GM12878 (cell line): ENCODE measurements at regions not wholly inside any gene's neighbourhood (a gene's known extent, or its start where the extent isn't known, plus 50 kb on each side); places are given as distances from the start of the nearest gene placed in this dataset.

Experiments
- CBX3 ChIP-seq: fragments of 200-600 bp; sonication (generic); IDR thresholded peaks from 2 replicates; pipeline ENCODE4 v1.6.1; 2016; ENCODE audit warnings: low read depth, borderline replicate concordance
- EGR1 ChIP-seq, 2 experiments: IDR thresholded peaks; 1 replicate in 1 of 2; 2 replicates in 1 of 2; pipeline ENCODE4 v1.6.1; 2011 to 2012; ENCODE audit warnings: low read depth in 2 of 2, low read length in 2 of 2, borderline replicate concordance in 1 of 2, mild to moderate bottlenecking in 1 of 2, moderate library complexity in 1 of 2
- EZH2 ChIP-seq: IDR thresholded peaks from 2 replicates; pipeline ENCODE4 v1.6.1; 2012; ENCODE audit warnings: low read depth, mild to moderate bottlenecking, control low read depth, inconsistent platforms, low read length, borderline replicate concordance; ENCODE audit not compliant: control insufficient read depth
- JUNB ChIP-seq: IDR thresholded peaks from 2 replicates; pipeline ENCODE4 v1.6.1; 2016; ENCODE audit warnings: antibody characterized with exemption, mild to moderate bottlenecking
- NRF1 ChIP-seq: conservative IDR thresholded peaks from 2 replicates; pipeline ENCODE4 v1.6.1; 2011; ENCODE audit warnings: mild to moderate bottlenecking, low read depth, low read length, improper control_type of control experiment
- POLR2A ChIP-seq: IDR thresholded peaks from 2 replicates; pipeline ENCODE4 v1.6.1; 2011; ENCODE audit warnings: low read depth, mild to moderate bottlenecking, low read length
- POLR2AphosphoS5 ChIP-seq: IDR thresholded peaks from 2 replicates; pipeline ENCODE4 v1.6.1; 2011; ENCODE audit warnings: mild to moderate bottlenecking, low read length, inconsistent platforms
- RAD21 ChIP-seq: IDR thresholded peaks from 2 replicates; pipeline ENCODE4 v1.6.1; 2011; ENCODE audit warnings: mild to moderate bottlenecking, low read depth, low read length, moderate library complexity; ENCODE audit not compliant: insufficient read depth
- RFX5 ChIP-seq: IDR thresholded peaks from 2 replicates; pipeline ENCODE4 v1.6.1; 2011; ENCODE audit warnings: low read depth, low read length, improper control_type of control experiment
- ZZZ3 ChIP-seq: IDR thresholded peaks from 2 replicates; pipeline ENCODE4 v1.6.1; 2011; ENCODE audit warnings: low read depth; ENCODE audit not compliant: control insufficient read depth, insufficient read length
- TF ChIP-seq, protein P1 (sequence below), 3 experiments: IDR thresholded peaks in 2 of 3; conservative IDR thresholded peaks in 1 of 3; 2 replicates each; pipeline ENCODE4 v1.5.1; 2011; ENCODE audit warnings: low read depth in 3 of 3, low read length in 3 of 3, mild to moderate bottlenecking in 3 of 3, control low read depth in 2 of 3, moderate library complexity in 2 of 3, inconsistent platforms in 1 of 3, mixed read lengths in 1 of 3; ENCODE audit not compliant: control insufficient read depth in 2 of 3, insufficient read depth in 1 of 3; ENCODE audit errors: extremely low read depth in 1 of 3
- TF ChIP-seq, protein P2 (sequence below): IDR thresholded peaks from 2 replicates; pipeline ENCODE4 v1.6.1; 2011; ENCODE audit warnings: borderline replicate concordance, low read depth, mild to moderate bottlenecking, moderate library complexity, mixed read lengths, low read length; ENCODE audit not compliant: insufficient read depth; ENCODE audit errors: extremely low read length
- TF ChIP-seq, protein P3 (sequence below): IDR thresholded peaks from 2 replicates; pipeline ENCODE4 v1.6.1; 2012; ENCODE audit warnings: mild to moderate bottlenecking, low read depth, low read length
- TF ChIP-seq, protein P4 (sequence below): IDR thresholded peaks from 2 replicates; pipeline ENCODE4 v1.6.1; 2011; ENCODE audit warnings: low read depth, mild to moderate bottlenecking, low read length, moderate library complexity, borderline replicate concordance; ENCODE audit errors: extremely low read depth

DNA sequence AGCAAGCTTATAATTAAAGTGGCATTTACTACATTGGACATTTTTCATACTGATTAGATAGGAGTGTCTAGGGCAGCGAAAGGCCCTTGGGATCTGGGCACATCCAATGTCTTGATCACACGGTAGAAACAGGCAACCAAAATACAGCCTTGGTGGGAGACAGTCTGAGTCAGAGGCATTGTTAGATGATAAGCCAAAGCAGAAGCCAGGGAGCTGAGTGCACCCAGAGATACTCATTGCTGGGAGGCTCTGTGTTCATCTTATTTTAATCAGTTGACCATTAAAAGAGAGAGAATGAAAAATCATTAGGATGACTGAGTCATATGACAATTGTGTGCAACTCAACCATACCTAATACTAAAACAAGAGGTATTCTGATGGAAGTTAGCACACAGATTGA is 109.5 kb downstream of the LCA5 start:
- TF ChIP-seq EZH2 (no peak), RFX5 (no peak), ZZZ3 (no peak), CBX3 (no peak), POLR2AphosphoS5 (no peak), JUNB (no peak), RAD21 (no peak), NRF1 (no peak), POLR2A (no peak), EGR1 (IDR thresholded peaks at IDR 0.05; ENCODE audit: borderline replicate concordance in 1 of 2, low read depth in 2 of 2, low read length in 2 of 2) (no peak)
- TF ChIP-seq, protein P1, sequence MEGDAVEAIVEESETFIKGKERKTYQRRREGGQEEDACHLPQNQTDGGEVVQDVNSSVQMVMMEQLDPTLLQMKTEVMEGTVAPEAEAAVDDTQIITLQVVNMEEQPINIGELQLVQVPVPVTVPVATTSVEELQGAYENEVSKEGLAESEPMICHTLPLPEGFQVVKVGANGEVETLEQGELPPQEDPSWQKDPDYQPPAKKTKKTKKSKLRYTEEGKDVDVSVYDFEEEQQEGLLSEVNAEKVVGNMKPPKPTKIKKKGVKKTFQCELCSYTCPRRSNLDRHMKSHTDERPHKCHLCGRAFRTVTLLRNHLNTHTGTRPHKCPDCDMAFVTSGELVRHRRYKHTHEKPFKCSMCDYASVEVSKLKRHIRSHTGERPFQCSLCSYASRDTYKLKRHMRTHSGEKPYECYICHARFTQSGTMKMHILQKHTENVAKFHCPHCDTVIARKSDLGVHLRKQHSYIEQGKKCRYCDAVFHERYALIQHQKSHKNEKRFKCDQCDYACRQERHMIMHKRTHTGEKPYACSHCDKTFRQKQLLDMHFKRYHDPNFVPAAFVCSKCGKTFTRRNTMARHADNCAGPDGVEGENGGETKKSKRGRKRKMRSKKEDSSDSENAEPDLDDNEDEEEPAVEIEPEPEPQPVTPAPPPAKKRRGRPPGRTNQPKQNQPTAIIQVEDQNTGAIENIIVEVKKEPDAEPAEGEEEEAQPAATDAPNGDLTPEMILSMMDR (IDR thresholded peaks at IDR 0.05 in 2 of 3, conservative IDR thresholded peaks at IDR 0.05 in 1 of 3; ENCODE audit: control insufficient read depth in 2 of 3, extremely low read depth in 1 of 3, insufficient read depth in 1 of 3, low read depth in 3 of 3, low read length in 3 of 3), result no peak
- TF ChIP-seq, protein P2, sequence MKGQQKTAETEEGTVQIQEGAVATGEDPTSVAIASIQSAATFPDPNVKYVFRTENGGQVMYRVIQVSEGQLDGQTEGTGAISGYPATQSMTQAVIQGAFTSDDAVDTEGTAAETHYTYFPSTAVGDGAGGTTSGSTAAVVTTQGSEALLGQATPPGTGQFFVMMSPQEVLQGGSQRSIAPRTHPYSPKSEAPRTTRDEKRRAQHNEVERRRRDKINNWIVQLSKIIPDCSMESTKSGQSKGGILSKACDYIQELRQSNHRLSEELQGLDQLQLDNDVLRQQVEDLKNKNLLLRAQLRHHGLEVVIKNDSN, result no peak
- TF ChIP-seq, protein P3, sequence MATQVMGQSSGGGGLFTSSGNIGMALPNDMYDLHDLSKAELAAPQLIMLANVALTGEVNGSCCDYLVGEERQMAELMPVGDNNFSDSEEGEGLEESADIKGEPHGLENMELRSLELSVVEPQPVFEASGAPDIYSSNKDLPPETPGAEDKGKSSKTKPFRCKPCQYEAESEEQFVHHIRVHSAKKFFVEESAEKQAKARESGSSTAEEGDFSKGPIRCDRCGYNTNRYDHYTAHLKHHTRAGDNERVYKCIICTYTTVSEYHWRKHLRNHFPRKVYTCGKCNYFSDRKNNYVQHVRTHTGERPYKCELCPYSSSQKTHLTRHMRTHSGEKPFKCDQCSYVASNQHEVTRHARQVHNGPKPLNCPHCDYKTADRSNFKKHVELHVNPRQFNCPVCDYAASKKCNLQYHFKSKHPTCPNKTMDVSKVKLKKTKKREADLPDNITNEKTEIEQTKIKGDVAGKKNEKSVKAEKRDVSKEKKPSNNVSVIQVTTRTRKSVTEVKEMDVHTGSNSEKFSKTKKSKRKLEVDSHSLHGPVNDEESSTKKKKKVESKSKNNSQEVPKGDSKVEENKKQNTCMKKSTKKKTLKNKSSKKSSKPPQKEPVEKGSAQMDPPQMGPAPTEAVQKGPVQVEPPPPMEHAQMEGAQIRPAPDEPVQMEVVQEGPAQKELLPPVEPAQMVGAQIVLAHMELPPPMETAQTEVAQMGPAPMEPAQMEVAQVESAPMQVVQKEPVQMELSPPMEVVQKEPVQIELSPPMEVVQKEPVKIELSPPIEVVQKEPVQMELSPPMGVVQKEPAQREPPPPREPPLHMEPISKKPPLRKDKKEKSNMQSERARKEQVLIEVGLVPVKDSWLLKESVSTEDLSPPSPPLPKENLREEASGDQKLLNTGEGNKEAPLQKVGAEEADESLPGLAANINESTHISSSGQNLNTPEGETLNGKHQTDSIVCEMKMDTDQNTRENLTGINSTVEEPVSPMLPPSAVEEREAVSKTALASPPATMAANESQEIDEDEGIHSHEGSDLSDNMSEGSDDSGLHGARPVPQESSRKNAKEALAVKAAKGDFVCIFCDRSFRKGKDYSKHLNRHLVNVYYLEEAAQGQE, result no peak
- TF ChIP-seq, protein P4, sequence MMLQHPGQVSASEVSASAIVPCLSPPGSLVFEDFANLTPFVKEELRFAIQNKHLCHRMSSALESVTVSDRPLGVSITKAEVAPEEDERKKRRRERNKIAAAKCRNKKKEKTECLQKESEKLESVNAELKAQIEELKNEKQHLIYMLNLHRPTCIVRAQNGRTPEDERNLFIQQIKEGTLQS, result no peak
